ENCODE measurements at regions not wholly inside any gene's neighbourhood (a gene's known extent, or its start where the extent isn't known, plus 50 kb on each side); places are given as distances from the start of the nearest gene placed in this dataset.
"Not testable (repeated sequence)": the region's sequence is repeated elsewhere in the genome, so short reads cannot be mapped to it uniquely, and the experiment has no call there.

GRCh38 chr5:62231576-62231975, 74.4 kb upstream of the KIF2A start:
- POLR2A ChIA-PET = no interaction called here
- CTCF ChIA-PET = no interaction called here
- DNase-seq (ENCODE audit: extremely low spot score) = no peak
- TF ChIP-seq, protein P1, sequence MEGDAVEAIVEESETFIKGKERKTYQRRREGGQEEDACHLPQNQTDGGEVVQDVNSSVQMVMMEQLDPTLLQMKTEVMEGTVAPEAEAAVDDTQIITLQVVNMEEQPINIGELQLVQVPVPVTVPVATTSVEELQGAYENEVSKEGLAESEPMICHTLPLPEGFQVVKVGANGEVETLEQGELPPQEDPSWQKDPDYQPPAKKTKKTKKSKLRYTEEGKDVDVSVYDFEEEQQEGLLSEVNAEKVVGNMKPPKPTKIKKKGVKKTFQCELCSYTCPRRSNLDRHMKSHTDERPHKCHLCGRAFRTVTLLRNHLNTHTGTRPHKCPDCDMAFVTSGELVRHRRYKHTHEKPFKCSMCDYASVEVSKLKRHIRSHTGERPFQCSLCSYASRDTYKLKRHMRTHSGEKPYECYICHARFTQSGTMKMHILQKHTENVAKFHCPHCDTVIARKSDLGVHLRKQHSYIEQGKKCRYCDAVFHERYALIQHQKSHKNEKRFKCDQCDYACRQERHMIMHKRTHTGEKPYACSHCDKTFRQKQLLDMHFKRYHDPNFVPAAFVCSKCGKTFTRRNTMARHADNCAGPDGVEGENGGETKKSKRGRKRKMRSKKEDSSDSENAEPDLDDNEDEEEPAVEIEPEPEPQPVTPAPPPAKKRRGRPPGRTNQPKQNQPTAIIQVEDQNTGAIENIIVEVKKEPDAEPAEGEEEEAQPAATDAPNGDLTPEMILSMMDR (IDR thresholded peaks at IDR 0.05; ENCODE audit: control extremely low read depth, extremely low read depth, low read depth, missing control alignments) = no peak

DNA sequence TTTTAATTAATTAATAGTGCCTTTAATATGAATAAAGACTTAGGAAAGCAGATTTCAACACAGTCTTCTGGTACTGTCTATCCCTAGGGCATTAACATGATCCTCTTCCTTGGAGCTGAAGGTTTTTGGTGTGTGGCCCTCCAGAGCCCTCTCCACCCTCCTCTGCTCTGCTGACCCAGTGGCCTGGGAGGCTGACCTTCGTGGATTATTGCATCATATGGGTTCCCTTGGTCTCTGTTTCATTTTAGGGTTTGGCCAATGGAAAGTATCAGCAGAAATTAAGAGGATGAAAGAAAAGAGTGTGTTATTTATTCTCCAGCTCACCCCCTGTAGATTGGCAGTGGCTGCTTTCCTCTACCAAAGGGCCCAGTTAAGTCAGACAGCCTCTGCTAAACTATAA, 73.8 kb upstream of the KIF2A start:
- CTCF ChIA-PET; DNase-seq (ENCODE audit: extremely low spot score); POLR2A ChIA-PET: not testable (repeated sequence)

DNA sequence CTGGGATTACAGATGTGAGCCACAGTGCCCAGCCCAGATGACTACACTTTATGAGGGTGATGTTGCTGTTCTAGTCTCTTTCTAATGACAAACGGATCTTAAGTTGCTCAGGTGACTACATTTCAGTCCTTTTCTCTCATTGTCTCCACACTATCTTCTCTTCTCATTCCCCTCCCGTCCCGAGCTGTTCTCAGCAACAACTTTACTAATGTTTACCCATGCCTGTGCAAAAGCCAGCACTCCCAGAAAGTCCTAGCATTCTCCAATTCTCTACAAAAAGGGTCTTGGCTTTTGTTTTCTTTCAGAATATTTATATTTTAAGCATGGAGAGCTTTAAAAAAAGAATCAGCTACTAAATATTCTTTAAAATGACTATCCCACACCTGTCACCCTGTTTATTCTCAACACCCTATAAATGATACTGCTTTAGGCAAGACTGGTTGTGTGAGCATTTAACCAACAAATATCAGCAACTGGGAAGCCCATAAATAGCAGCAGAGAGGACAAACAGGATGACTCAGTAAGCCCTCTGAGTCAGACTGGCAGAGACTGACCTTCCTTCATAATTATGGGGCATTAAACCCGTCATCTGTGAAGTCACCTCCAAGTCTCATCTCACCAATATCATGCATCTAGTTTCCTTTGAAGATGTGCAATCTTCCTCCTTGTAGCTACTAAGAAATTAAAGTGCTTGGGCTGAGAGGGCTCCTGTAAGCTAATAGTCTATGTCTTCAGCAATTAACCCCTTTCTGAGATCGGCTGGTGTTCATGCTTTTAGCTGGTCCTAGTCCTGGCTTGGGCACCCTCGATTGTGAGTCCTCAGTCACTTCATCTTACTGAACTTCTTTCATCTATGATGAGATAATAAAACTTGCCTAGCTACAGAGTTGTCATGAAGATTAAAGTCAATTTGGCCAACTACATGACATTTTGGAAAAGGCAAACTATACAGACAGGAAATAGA, 72.6 kb upstream of the KIF2A start:
- DNase-seq (ENCODE audit: extremely low spot score); POLR2A ChIA-PET: not testable (repeated sequence)
- CTCF ChIA-PET = interaction anchor here (1.0 to 3.0 kb wide), 2 partner anchors 9 to 12 kb away, joined by 3 to 14 read pairs; no protein-coding TSS in a partner anchor

DNA sequence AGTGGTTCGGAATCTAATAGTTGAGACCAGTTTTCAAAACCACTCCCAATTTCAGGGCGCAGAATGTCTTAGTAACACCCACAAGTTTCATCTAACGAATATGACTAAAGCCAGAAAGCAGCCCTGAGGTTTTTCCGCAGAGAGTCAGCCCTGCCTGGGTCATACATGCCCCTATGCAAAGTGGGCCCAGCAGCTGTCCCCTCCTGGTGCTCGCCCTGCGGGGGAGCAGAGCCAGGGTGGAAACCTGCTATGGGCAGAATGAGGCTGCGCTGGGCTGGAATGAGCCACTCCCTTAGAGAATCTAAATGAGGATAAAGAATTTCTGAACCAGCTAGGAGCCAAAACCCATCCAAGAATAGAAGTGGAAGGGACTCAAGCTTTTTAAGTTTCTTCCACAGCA, 69.4 kb upstream of the KIF2A start:
- CTCF ChIA-PET; DNase-seq (ENCODE audit: extremely low spot score); POLR2A ChIA-PET: not testable (repeated sequence)

DNA sequence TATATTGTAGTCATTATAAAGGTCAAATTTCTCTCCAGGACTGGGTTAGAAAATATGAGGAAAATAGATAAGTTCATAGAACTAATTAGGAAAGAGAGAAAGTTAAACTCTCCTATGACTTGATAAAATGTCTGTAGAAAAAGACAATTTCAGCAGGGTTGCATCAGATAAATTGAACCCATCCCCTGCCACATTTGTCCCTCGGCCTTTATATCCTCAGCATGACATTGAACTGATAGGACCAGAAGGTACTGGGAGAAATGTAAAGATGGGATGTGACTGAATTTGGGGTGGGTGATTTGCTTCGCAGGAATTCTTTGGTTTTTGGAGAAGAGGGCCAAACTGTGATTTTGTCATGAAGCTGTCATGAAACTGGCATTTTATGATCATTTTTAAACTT, 68.1 kb upstream of the KIF2A start:
- DNase-seq (ENCODE audit: extremely low spot score); POLR2A ChIA-PET: not testable (repeated sequence)
- CTCF ChIA-PET = interaction anchor here (1.1 kb wide), 1 partner anchor 13 kb away, joined by 3 read pairs; no protein-coding TSS in a partner anchor

DNA sequence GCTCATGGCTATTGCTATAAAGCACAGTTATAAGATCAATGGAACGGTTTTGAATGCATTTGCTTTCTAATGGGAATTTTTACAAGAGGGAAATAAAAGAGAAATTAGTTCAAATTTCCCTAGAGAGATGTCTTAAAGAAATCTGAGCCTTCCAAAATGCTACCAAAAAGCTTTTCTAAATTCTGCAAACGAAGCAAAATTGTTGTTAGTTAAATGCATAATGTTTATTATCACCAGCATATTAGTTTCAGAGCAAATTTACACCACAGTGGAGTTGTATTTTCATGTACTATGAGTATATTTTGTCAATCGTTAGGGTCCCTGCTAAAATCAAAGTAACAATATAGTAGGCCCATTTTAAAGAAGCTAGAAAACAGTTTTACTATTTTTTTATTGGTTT, 67.4 kb upstream of the KIF2A start:
- DNase-seq (ENCODE audit: extremely low spot score); POLR2A ChIA-PET: not testable (repeated sequence)
- CTCF ChIA-PET = interaction anchor here (1.1 kb wide), 1 partner anchor 14 kb away, joined by 3 read pairs; no protein-coding TSS in a partner anchor

- CTCF ChIA-PET; POLR2A ChIA-PET; DNase-seq (ENCODE audit: extremely low spot score): not testable (repeated sequence)
Measured at GRCh38 chr5:62240494-62240893, 65.5 kb upstream of the KIF2A start.

GRCh38 chr5:62242000-62242399, 64.0 kb upstream of the KIF2A start:
- DNase-seq (ENCODE audit: extremely low spot score); POLR2A ChIA-PET; CTCF ChIA-PET: not testable (repeated sequence)

GRCh38 chr5:62243046-62243445, 63.0 kb upstream of the KIF2A start:
- POLR2A ChIA-PET, CTCF ChIA-PET: not testable (repeated sequence)

DNA sequence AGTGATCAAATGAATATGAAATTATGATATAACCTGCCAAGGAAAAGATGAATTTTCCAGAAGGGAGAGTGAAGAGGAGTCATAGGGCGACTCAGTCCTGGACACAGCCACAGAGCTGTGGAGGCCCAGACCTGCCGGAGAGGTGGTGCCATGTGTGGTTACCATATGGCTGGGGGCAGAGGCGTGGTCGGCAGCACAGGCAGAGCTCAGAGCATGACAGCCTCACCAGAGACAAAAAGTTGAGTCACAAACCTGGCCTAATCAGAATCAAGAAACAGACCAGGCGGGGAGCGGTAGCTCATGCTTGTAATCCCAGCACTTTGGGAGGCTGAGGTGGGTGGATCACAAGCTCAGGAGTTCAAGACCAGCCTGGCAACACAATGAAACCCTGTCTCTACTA, 57.8 kb upstream of the KIF2A start:
- CTCF ChIA-PET; DNase-seq (ENCODE audit: extremely low spot score); POLR2A ChIA-PET: not testable (repeated sequence)

More at GRCh38 chr5:62243046-62243445, 63.0 kb upstream of the KIF2A start:
- not testable (repeated sequence) for DNase-seq (ENCODE audit: extremely low spot score)

GRCh38 chr5:62250085-62250484, 55.9 kb upstream of the KIF2A start:
- DNase-seq (ENCODE audit: extremely low spot score); CTCF ChIA-PET; POLR2A ChIA-PET: not testable (repeated sequence)

DNA sequence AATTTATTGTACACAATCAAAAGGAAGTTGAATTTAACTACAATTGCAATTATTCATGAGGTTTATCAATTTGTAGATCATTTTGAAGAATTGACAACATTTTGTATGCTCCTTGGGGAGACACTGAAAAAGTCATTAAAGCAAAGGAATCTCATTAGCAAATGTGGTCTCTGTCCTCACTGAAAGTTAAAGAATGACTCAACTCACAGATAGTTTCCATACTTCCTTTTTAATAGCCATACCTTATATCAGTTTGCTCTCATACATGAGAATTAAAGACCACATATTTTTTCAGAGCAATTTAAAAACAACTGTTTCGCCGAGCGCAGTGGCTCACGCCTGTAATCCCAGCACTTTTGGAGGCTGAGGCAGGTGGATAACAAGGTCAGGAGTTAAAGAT, 55.1 kb upstream of the KIF2A start:
- CTCF ChIA-PET; POLR2A ChIA-PET; DNase-seq (ENCODE audit: extremely low spot score): not testable (repeated sequence)

- POLR2A ChIA-PET; DNase-seq (ENCODE audit: extremely low spot score); CTCF ChIA-PET: not testable (repeated sequence)
Measured at GRCh38 chr5:62252519-62252918, 53.5 kb upstream of the KIF2A start.

DNA sequence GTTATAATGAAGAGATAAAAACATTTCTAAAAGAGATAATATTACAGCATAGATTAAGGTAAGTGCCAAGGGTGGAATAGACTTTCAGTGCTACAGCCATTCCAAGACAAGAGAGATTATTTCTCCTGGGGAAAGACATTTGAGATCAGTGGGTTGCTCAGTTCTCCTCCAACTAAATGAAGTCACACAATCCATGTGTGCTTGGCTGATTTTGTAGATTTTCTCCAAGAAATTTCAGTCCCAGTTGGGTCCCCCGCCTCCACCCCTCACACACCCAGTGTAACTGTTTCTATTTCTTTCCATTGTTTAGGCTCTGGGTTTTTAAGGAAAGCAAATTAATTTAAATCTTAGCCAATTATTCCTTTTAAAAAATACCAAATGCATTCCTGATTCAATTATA, 50.5 kb upstream of the KIF2A start:
- CTCF ChIA-PET; DNase-seq (ENCODE audit: extremely low spot score); POLR2A ChIA-PET: not testable (repeated sequence)

All from GM10248 (cell line).